CD14-positive monocyte (primary cell): ENCODE measurements at regions not wholly inside any gene's neighbourhood (a gene's known extent, or its start where the extent isn't known, plus 50 kb on each side); places are given as distances from the start of the nearest gene placed in this dataset.

ENCODE experiments used
- DNase-seq, 3 donors: peaks; one replicate each; pipeline ENCODE4 v3.0.0-alpha.2; 2011 to 2022
- H2AFZ ChIP-seq: 2 replicates; pipeline ENCODE4 v1.6.0; 2012; ENCODE audit warnings: mild to moderate bottlenecking, low read depth, low read length, inconsistent platforms; ENCODE audit not compliant: insufficient read depth, poor library complexity, severe bottlenecking
- H3K27ac ChIP-seq, 2 donors: 1 replicate in 1 of 2; 2 replicates in 1 of 2; pipeline ENCODE4 v1.5.1; 2012 to 2013; ENCODE audit warnings: low read length in 2 of 2, control low read depth in 1 of 2, inconsistent platforms in 1 of 2, low read depth in 1 of 2, mild to moderate bottlenecking in 1 of 2
- H3K27me3 ChIP-seq, 2 donors: one replicate each; pipeline versions ENCODE4 v1.6.0 to v1.6.1; 2011 to 2013; ENCODE audit warnings: low read length in 2 of 2; ENCODE audit not compliant: control insufficient read depth in 2 of 2, insufficient read depth in 2 of 2
- H3K36me3 ChIP-seq, 2 donors: replicated peaks in 1 of 2; 1 replicate in 1 of 2; 2 replicates in 1 of 2; pipeline versions ENCODE4 v1.5.1 to v1.6.1; 2012 to 2013; ENCODE audit warnings: low read length in 2 of 2, control low read depth in 1 of 2, inconsistent platforms in 1 of 2, mild to moderate bottlenecking in 1 of 2; ENCODE audit not compliant: insufficient read depth in 2 of 2, control insufficient read depth in 1 of 2
- H3K4me1 ChIP-seq, 2 donors: 1 replicate in 1 of 2; 2 replicates in 1 of 2; pipeline versions ENCODE4 v1.5.1 to v1.6.1; 2012 to 2013; ENCODE audit warnings: low read length in 2 of 2, control low read depth in 1 of 2, inconsistent platforms in 1 of 2, mild to moderate bottlenecking in 1 of 2, moderate library complexity in 1 of 2; ENCODE audit not compliant: insufficient read depth in 2 of 2, control insufficient read depth in 1 of 2
- H3K4me2 ChIP-seq: replicated peaks from 2 replicates; pipeline ENCODE3; 2012; ENCODE audit warnings: low read length, moderate library complexity, mild to moderate bottlenecking; ENCODE audit not compliant: poor library complexity, severe bottlenecking; ENCODE audit errors: extremely low read depth
- H3K4me3 ChIP-seq, 3 experiments: fragments of 200-600 bp in 1 of 3; sonication (generic) in 1 of 3; replicated peaks in 1 of 3; 1 replicate in 2 of 3; 2 replicates in 1 of 3; pipeline ENCODE4 v1.5.1; 2011 to 2013; ENCODE audit warnings: low read length in 3 of 3, mild to moderate bottlenecking in 3 of 3, control low read depth in 2 of 3, low read depth in 2 of 3, inconsistent platforms in 1 of 3, moderate library complexity in 1 of 3
- H3K79me2 ChIP-seq: 2 replicates; pipeline ENCODE4 v1.6.0; 2012; ENCODE audit warnings: mild to moderate bottlenecking, control low read depth, inconsistent platforms, low read length, moderate library complexity; ENCODE audit not compliant: insufficient read depth
- H3K9ac ChIP-seq: 2 replicates; pipeline ENCODE4 v1.6.0; 2017; ENCODE audit warnings: low read length, mild to moderate bottlenecking; ENCODE audit not compliant: insufficient read depth, poor library complexity, severe bottlenecking
- H3K9me3 ChIP-seq, 2 donors: replicated peaks in 1 of 2; 1 replicate in 1 of 2; 2 replicates in 1 of 2; pipeline versions ENCODE4 v1.5.1 to v1.6.1; 2012 to 2013; ENCODE audit warnings: low read length in 2 of 2, control low read depth in 1 of 2; ENCODE audit not compliant: control insufficient read depth in 1 of 2, insufficient read depth in 1 of 2
- H4K20me1 ChIP-seq: 2 replicates; pipeline ENCODE4 v1.6.0; 2012; ENCODE audit warnings: mild to moderate bottlenecking, low read length, control low read depth, moderate library complexity; ENCODE audit not compliant: insufficient read depth
- H3K27ac Mint-ChIP-seq, 7 donors: one replicate each; pipeline ENCODE4 v1.8.0; 2020; ENCODE audit warnings: mild to moderate bottlenecking in 7 of 7, mixed read lengths in 7 of 7, moderate library complexity in 6 of 7, inconsistent platforms in 2 of 7
- H3K27me3 Mint-ChIP-seq, 3 donors: one replicate each; pipeline ENCODE4 v1.8.0; 2021 to 2022; ENCODE audit warnings: low read depth in 3 of 3, mild to moderate bottlenecking in 3 of 3, mixed read lengths in 3 of 3, moderate library complexity in 3 of 3, inconsistent platforms in 1 of 3
- H3K36me3 Mint-ChIP-seq, 2 donors: one replicate each; pipeline ENCODE4 v1.8.0; 2020; ENCODE audit warnings: mixed read lengths in 2 of 2, inconsistent platforms in 1 of 2, mild to moderate bottlenecking in 1 of 2
- H3K4me1 Mint-ChIP-seq: one replicate; pipeline ENCODE4 v1.8.0; 2020; ENCODE audit warnings: mild to moderate bottlenecking, mixed read lengths
- H3K4me3 Mint-ChIP-seq, 2 donors: one replicate each; pipeline ENCODE4 v1.8.0; 2020; ENCODE audit warnings: mild to moderate bottlenecking in 2 of 2, mixed read lengths in 2 of 2, moderate library complexity in 1 of 2
- H3K9me3 Mint-ChIP-seq, 7 donors: one replicate each; pipeline ENCODE4 v1.8.0; 2020 to 2022; ENCODE audit warnings: mixed read lengths in 7 of 7, mild to moderate bottlenecking in 6 of 7, moderate library complexity in 6 of 7, inconsistent platforms in 2 of 7
- WGBS: methylation state at CpG from one replicate; pipeline ENCODE4 v1.1.5; 2013; ENCODE audit warnings: missing lambda C conversion rate; ENCODE audit not compliant: insufficient coverage; 5-methylcytosine and 5-hydroxymethylcytosine counted together
- intact Hi-C, 2 donors: fragments of 100-400 bp; cut with micrococcal nuclease; formaldehyde crosslinking; loops; one replicate each; pipeline versions ENCODE4 v1.15.0 to v1.15.1; 2023
- TF ChIP-seq, protein P1 (sequence below): fragments of 200-600 bp; IDR thresholded peaks from one replicate; pipeline ENCODE4 v1.8.0; 2022; ENCODE audit warnings: antibody characterized with exemption, mild to moderate bottlenecking

DNA sequence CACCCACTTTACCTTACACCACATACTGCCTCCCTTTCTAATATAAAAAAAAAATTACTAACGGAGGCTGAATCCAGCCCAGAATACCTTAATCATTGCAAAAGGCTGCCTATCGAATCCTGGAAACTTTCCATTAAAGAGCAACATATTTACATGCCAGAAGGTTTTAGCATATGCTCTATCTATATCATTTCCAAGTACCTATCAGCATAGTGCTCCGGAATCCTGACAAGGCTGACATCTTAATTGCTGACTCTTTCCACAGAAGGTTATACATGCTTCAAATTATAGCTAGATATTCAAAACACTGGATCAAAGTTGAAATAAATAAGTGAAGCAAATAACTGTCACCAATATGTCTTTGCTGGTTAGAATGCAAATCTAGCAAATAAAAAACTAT, 170.9 kb upstream of the CDK1 start:
- H3K4me3 ChIP-seq = no peak overlapping the region
- intact Hi-C loops = no loop called here
- no peak overlapping the region for H3K4me2 ChIP-seq
- H3K79me2 ChIP-seq = no peaks in the 10 kb centered on the region
- TF ChIP-seq, protein P1, sequence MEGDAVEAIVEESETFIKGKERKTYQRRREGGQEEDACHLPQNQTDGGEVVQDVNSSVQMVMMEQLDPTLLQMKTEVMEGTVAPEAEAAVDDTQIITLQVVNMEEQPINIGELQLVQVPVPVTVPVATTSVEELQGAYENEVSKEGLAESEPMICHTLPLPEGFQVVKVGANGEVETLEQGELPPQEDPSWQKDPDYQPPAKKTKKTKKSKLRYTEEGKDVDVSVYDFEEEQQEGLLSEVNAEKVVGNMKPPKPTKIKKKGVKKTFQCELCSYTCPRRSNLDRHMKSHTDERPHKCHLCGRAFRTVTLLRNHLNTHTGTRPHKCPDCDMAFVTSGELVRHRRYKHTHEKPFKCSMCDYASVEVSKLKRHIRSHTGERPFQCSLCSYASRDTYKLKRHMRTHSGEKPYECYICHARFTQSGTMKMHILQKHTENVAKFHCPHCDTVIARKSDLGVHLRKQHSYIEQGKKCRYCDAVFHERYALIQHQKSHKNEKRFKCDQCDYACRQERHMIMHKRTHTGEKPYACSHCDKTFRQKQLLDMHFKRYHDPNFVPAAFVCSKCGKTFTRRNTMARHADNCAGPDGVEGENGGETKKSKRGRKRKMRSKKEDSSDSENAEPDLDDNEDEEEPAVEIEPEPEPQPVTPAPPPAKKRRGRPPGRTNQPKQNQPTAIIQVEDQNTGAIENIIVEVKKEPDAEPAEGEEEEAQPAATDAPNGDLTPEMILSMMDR = no peak
- H3K4me1 Mint-ChIP-seq = peaks cover 17% of the 10 kb centered on the region
- peaks cover 0 to 2% (median 0%) of the 10 kb centered on the region in 3 donors for H3K27me3 Mint-ChIP-seq
- no peaks in the 10 kb centered on the region for H3K36me3 Mint-ChIP-seq
- no peak for DNase-seq
- H3K36me3 ChIP-seq = no peaks in the 10 kb centered on the region
- H3K4me1 ChIP-seq = peaks cover 11 to 22% of the 10 kb centered on the region in 2 donors
- no peaks in the 10 kb centered on the region for H3K27me3 ChIP-seq
- WGBS = 95% methylated on average over 2 of the region's 3 CpGs
- H3K27ac ChIP-seq = peak overlapping the region in 1 of 2 donors; percentile 73
- no peak overlapping the region for H3K27ac Mint-ChIP-seq
- no peak overlapping the region for H2AFZ ChIP-seq
- no peaks in the 10 kb centered on the region for H3K9me3 ChIP-seq
- H3K9ac ChIP-seq = no peak overlapping the region
- no peaks in the 10 kb centered on the region for H3K9me3 Mint-ChIP-seq
- no peaks in the 10 kb centered on the region for H4K20me1 ChIP-seq
- H3K4me3 Mint-ChIP-seq = no peak overlapping the region

DNA sequence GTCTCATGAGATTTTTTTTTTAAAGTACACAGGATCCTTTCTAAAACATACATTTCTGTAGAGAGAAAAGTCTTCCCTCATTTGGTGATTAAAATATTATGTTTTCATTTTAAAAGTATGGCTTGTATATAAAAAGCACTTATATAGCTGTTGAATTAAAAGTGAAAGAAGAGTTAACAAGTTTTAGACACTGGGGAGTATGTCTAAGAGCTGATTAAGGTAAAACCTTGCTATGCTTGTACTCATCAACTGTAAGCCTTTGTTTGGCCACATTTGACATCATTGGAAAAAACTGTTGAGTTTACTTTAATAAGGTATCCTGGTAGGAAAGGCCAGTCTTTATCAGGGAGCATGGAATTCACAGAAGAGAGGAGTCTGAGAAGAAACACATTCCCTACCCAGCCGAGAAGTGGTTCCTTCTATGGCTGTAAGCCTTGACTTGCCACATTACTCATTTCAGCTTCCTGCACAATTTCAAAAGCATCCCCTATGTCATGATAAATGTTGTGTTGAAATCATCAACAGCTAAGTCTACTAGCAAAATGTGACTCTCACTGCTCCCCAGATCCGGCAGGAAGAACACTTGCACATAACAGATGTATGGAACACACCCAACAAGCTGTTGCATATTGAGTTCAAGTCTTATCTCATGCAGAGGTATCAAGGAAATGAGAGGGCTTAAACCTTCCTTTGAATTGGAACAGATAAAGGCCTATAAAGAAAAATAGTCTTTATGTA, 171.8 kb upstream of the CDK1 start:
- WGBS = no CpG with 5 or more reads among the region's 2 CpGs
- Histone ChIP-seq H4K20me1 (no peaks in the 10 kb centered on the region), H3K79me2 (no peaks in the 10 kb centered on the region), H3K4me2 (peak overlapping the region; percentile 65), H3K27ac (peak overlapping the region in 1 of 2 donors; percentile 73), H2AFZ (peak overlapping the region; percentile 41), H3K4me1 (peaks cover 11 to 22% of the 10 kb centered on the region in 2 donors), H3K9ac (no peak overlapping the region), H3K4me3 (peak overlapping the region in 1 of 3 experiments; percentile 55), H3K27me3 (no peaks in the 10 kb centered on the region), H3K9me3 (no peaks in the 10 kb centered on the region), H3K36me3 (no peaks in the 10 kb centered on the region)
- H3K9me3 Mint-ChIP-seq = no peaks in the 10 kb centered on the region
- intact Hi-C loops = no loop called here
- peaks cover 0 to 2% (median 0%) of the 10 kb centered on the region in 3 donors for H3K27me3 Mint-ChIP-seq
- TF ChIP-seq, protein P1 = no peak
- H3K36me3 Mint-ChIP-seq = no peaks in the 10 kb centered on the region
- H3K27ac Mint-ChIP-seq = peak overlapping the region; percentile 41 to 87 (median 86)
- peaks cover 17% of the 10 kb centered on the region for H3K4me1 Mint-ChIP-seq
- peak overlapping the region; percentile 35 to 76 for H3K4me3 Mint-ChIP-seq
- DNase-seq = peak; percentile 62 to 81 (median 74)
